ENCODE measurements at regions not wholly inside any gene's neighbourhood (a gene's known extent, or its start where the extent isn't known, plus 50 kb on each side); places are given as distances from the start of the nearest gene placed in this dataset.

DNA sequence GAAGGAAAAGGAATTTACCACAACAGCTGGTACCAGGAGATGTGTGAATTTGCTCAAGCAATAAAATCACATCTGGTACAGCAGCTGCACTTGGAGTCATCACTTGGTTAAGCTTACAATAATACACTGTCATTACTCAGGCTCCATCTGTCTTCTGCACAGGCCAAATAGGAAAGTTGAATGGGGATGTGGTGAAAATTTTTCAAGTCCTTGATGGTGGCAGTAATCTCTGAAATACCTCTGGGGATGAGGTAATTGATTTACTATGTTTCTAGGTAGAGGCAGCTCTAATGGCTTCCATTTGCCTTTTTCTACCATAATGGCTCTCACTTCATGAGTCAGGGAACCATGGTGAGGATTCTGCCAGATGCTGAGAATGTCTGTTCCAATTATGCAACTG lies 206.8 kb upstream of the ATP10B start:
- Histone ChIP-seq H3K79me2 (ENCODE audit: insufficient read depth, low read length) (no peaks in the 10 kb centered on the region), H3K4me3 (ENCODE audit: insufficient read depth, low read length) (no peak overlapping the region), H3K27ac (ENCODE audit: low read depth, low read length) (no peak overlapping the region), H2AFZ (ENCODE audit: low read length) (no peak overlapping the region), H3K4me1 (ENCODE audit: insufficient read depth, low read length) (no peaks in the 10 kb centered on the region), H3K36me3 (ENCODE audit: insufficient read depth, low read length) (no peaks in the 10 kb centered on the region), H3K9me3 (ENCODE audit: low read depth, low read length) (no peaks in the 10 kb centered on the region), H3K4me2 (ENCODE audit: insufficient read depth, low read length) (no peak overlapping the region), H4K20me1 (ENCODE audit: insufficient read depth, low read length) (no peaks in the 10 kb centered on the region), H3K27me3 (ENCODE audit: insufficient read depth, low read length) (no peaks in the 10 kb centered on the region)
- TF ChIP-seq, protein P1, sequence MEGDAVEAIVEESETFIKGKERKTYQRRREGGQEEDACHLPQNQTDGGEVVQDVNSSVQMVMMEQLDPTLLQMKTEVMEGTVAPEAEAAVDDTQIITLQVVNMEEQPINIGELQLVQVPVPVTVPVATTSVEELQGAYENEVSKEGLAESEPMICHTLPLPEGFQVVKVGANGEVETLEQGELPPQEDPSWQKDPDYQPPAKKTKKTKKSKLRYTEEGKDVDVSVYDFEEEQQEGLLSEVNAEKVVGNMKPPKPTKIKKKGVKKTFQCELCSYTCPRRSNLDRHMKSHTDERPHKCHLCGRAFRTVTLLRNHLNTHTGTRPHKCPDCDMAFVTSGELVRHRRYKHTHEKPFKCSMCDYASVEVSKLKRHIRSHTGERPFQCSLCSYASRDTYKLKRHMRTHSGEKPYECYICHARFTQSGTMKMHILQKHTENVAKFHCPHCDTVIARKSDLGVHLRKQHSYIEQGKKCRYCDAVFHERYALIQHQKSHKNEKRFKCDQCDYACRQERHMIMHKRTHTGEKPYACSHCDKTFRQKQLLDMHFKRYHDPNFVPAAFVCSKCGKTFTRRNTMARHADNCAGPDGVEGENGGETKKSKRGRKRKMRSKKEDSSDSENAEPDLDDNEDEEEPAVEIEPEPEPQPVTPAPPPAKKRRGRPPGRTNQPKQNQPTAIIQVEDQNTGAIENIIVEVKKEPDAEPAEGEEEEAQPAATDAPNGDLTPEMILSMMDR (IDR thresholded peaks at IDR 0.05; ENCODE audit: extremely low read depth, low read depth, low read length): no peak
- no peak for DNase-seq (ENCODE audit: insufficient read length, low spot score, missing footprints)

DNA sequence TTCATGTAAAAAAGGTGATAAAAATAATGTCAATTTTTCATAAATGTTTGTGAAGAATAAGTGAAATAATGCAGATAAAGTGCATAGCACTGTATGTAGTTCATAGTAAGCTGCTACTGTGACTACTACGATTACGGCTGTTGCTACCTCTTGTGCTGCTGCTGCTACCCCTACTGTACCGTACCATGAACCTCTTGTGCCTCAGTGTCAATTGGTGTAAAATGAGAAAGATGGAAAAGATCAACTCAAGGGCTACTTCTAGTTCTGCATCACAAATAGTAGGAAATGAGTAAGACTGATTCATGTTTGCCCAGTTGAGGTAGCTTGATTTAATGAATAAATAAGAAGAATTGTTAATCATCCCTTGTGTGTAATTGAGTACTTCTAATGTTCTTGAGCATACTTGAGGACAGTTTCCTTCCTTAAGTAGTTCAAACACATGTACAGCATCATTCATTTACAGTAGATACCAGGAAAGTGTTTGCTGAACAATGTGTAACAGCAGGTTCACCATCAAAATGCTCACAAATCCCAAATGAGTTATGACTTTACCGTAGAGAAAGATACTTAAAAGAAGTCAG lies 200.0 kb upstream of the ATP10B start:
- Histone ChIP-seq H3K4me1 (ENCODE audit: insufficient read depth, low read length) (no peaks in the 10 kb centered on the region), H3K4me2 (ENCODE audit: insufficient read depth, low read length) (no peak overlapping the region), H3K9me3 (ENCODE audit: low read depth, low read length) (no peaks in the 10 kb centered on the region), H3K4me3 (ENCODE audit: insufficient read depth, low read length) (no peak overlapping the region), H4K20me1 (ENCODE audit: insufficient read depth, low read length) (no peaks in the 10 kb centered on the region), H3K79me2 (ENCODE audit: insufficient read depth, low read length) (no peaks in the 10 kb centered on the region), H2AFZ (ENCODE audit: low read length) (no peak overlapping the region), H3K27me3 (ENCODE audit: insufficient read depth, low read length) (no peaks in the 10 kb centered on the region), H3K27ac (ENCODE audit: low read depth, low read length) (no peak overlapping the region), H3K36me3 (ENCODE audit: insufficient read depth, low read length) (no peaks in the 10 kb centered on the region)
- TF ChIP-seq, protein P1 (IDR thresholded peaks at IDR 0.05; ENCODE audit: extremely low read depth, low read depth, low read length): no peak
- DNase-seq (ENCODE audit: insufficient read length, low spot score, missing footprints): no peak

DNA sequence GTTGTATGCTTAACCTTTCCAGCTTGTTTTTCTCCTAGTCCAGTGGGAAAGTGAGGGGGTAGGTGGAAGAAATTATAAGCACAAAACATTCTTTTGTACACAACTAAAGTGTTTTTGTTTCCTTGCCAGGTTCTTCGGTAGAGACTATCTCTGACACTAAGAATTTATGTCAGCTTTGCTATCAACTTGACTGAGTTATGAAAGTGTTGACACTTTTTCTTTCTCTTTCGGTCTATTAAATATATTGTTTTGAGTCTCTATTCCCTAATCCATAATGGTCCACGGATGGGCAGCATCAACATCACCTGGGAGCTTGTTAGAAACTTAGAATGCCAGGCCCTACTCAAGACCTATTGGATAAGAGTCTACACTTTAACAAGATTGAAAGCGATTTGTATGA lies 195.0 kb upstream of the ATP10B start:
- Histone ChIP-seq H3K4me2 (ENCODE audit: insufficient read depth, low read length) (no peak overlapping the region), H3K27me3 (ENCODE audit: insufficient read depth, low read length) (no peaks in the 10 kb centered on the region), H3K36me3 (ENCODE audit: insufficient read depth, low read length) (no peaks in the 10 kb centered on the region), H3K27ac (ENCODE audit: low read depth, low read length) (no peak overlapping the region), H4K20me1 (ENCODE audit: insufficient read depth, low read length) (no peaks in the 10 kb centered on the region), H3K4me1 (ENCODE audit: insufficient read depth, low read length) (no peaks in the 10 kb centered on the region), H3K4me3 (ENCODE audit: insufficient read depth, low read length) (no peak overlapping the region), H3K79me2 (ENCODE audit: insufficient read depth, low read length) (no peaks in the 10 kb centered on the region), H3K9me3 (ENCODE audit: low read depth, low read length) (no peaks in the 10 kb centered on the region), H2AFZ (ENCODE audit: low read length) (no peak overlapping the region)
- TF ChIP-seq, protein P1 (IDR thresholded peaks at IDR 0.05; ENCODE audit: extremely low read depth, low read depth, low read length): no peak
- no peak for DNase-seq (ENCODE audit: insufficient read length, low spot score, missing footprints)

DNA sequence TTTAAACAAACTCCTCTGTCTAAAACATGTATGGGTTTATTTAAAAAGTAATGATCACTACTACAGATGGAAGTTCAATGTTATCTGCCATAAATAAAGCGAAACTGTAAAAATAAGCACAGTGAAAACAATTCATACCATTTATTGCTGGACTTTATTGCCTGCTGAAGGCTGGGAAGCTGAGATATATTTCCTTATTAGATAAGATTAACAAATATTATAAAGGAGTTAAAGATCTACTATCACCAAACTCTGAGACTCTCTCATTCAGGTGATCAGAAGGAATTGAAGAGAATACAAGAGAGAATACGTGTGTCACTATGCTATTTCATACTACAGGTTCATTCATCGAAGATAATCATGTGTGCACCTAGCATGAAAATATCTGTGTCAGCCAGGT lies 190.9 kb upstream of the ATP10B start:
- no peak overlapping the region for H3K27ac ChIP-seq (ENCODE audit: low read depth, low read length)
- no peak overlapping the region for H2AFZ ChIP-seq (ENCODE audit: low read length)
- no peaks in the 10 kb centered on the region for H3K79me2 ChIP-seq (ENCODE audit: insufficient read depth, low read length)
- H3K4me3 ChIP-seq (ENCODE audit: insufficient read depth, low read length): no peak overlapping the region
- H3K4me2 ChIP-seq (ENCODE audit: insufficient read depth, low read length): no peak overlapping the region
- no peaks in the 10 kb centered on the region for H3K36me3 ChIP-seq (ENCODE audit: insufficient read depth, low read length)
- TF ChIP-seq, protein P1 (IDR thresholded peaks at IDR 0.05; ENCODE audit: extremely low read depth, low read depth, low read length): no peak
- H3K9me3 ChIP-seq (ENCODE audit: low read depth, low read length): no peaks in the 10 kb centered on the region
- no peaks in the 10 kb centered on the region for H3K27me3 ChIP-seq (ENCODE audit: insufficient read depth, low read length)
- no peak for DNase-seq (ENCODE audit: insufficient read length, low spot score, missing footprints)
- no peaks in the 10 kb centered on the region for H4K20me1 ChIP-seq (ENCODE audit: insufficient read depth, low read length)
- no peaks in the 10 kb centered on the region for H3K4me1 ChIP-seq (ENCODE audit: insufficient read depth, low read length)

All from osteoblast (primary cell).